ENCODE measurements at regions not wholly inside any gene's neighbourhood (a gene's known extent, or its start where the extent isn't known, plus 50 kb on each side); places are given as distances from the start of the nearest gene placed in this dataset.

DNA sequence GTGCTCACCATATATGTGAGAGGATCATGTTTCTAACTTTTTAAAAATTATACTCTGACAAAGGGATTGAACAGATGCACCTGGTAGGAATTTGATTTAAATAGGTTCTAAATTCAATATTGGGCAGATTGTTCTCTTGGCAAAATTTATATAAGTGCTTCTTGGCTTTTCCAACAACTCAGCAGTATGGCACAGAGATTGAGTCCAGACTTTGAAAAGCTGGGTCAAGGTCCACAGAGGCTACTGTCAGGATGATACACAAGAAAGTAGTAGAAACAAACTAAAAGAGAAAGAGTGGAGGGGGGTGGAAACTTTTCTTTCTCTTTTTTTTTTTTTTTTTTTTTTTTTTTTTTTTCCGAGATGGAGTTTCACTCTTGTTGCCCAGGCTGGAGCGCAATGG is 203.2 kb upstream of the ADAMTS9 start:
- H3K27me3 ChIP-seq: no peaks in the 10 kb centered on the region
- TF ChIP-seq POLR2AphosphoS5 (IDR thresholded peaks at IDR 0.05): no peak
- TF ChIP-seq, protein P1, sequence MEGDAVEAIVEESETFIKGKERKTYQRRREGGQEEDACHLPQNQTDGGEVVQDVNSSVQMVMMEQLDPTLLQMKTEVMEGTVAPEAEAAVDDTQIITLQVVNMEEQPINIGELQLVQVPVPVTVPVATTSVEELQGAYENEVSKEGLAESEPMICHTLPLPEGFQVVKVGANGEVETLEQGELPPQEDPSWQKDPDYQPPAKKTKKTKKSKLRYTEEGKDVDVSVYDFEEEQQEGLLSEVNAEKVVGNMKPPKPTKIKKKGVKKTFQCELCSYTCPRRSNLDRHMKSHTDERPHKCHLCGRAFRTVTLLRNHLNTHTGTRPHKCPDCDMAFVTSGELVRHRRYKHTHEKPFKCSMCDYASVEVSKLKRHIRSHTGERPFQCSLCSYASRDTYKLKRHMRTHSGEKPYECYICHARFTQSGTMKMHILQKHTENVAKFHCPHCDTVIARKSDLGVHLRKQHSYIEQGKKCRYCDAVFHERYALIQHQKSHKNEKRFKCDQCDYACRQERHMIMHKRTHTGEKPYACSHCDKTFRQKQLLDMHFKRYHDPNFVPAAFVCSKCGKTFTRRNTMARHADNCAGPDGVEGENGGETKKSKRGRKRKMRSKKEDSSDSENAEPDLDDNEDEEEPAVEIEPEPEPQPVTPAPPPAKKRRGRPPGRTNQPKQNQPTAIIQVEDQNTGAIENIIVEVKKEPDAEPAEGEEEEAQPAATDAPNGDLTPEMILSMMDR (IDR thresholded peaks at IDR 0.05): no peak
- TF ChIP-seq POLR2A (IDR thresholded peaks at IDR 0.05; ENCODE audit: low read depth): no peak
- TF ChIP-seq EP300 (IDR thresholded peaks at IDR 0.05): no peak
- no peaks in the 10 kb centered on the region for H3K36me3 ChIP-seq
- intact Hi-C loops (cut with DNase I): no loop called here
- H3K9me3 ChIP-seq: no peaks in the 10 kb centered on the region
- no peak overlapping the region for H3K4me3 ChIP-seq
- no peak for DNase-seq (ENCODE audit: extremely low spot score)
- no peak overlapping the region for H3K27ac ChIP-seq (replicated peaks in 1 of 4)
- H3K4me1 ChIP-seq: peaks cover 11 to 54% (median 47%) of the 10 kb centered on the region in 4 donors
- WGBS: 95% methylated on average over 2 of the region's 2 CpGs

- Histone ChIP-seq H3K9me3 (no peaks in the 10 kb centered on the region), H3K27ac (replicated peaks in 1 of 4) (peak overlapping the region in 2 of 4 donors; percentile 61 to 67), H3K4me3 (no peak overlapping the region), H3K4me1 (peaks cover 6 to 48% (median 43%) of the 10 kb centered on the region in 4 donors), H3K36me3 (no peaks in the 10 kb centered on the region), H3K27me3 (no peaks in the 10 kb centered on the region)
- DNase-seq (ENCODE audit: extremely low spot score): no peak
- 79% methylated on average over 2 of the region's 2 CpGs for WGBS
- intact Hi-C loops (cut with DNase I): no loop called here
- TF ChIP-seq POLR2AphosphoS5 (IDR thresholded peaks at IDR 0.05): no peak
- TF ChIP-seq EP300 (IDR thresholded peaks at IDR 0.05): no peak
- TF ChIP-seq, protein P1 (IDR thresholded peaks at IDR 0.05): no peak
- TF ChIP-seq POLR2A (IDR thresholded peaks at IDR 0.05; ENCODE audit: low read depth): no peak
These were observed 202.7 kb upstream of the ADAMTS9 start for GRCh38 chr3:64890466-64890865.

DNA sequence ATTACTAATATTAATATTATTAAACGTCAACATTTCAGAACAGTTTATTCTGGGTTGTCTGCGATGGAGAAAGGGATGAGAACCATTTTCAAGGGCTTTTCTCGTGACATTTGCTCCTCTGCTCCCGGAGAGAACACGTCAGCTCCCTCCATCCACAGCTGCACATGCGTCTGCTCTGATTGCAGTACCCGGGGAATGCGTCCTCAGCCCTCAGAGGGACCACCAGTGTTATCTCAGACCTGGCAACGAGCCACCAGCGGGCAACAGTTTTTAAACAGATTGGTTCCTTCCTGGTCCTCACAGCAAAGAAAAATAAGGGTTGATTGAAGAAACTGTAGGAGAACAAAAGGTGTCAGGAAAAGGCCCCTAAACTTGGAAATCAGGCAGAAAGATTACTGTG is 202.2 kb upstream of the ADAMTS9 start:
- Histone ChIP-seq H3K9me3 (no peaks in the 10 kb centered on the region), H3K4me1 (peaks cover 1 to 44% (median 38%) of the 10 kb centered on the region in 4 donors), H3K4me3 (no peak overlapping the region), H3K36me3 (no peaks in the 10 kb centered on the region), H3K27me3 (no peaks in the 10 kb centered on the region), H3K27ac (replicated peaks in 1 of 4) (peak overlapping the region; percentile 1 to 67 (median 34))
- no peak for DNase-seq (ENCODE audit: extremely low spot score)
- intact Hi-C loops (cut with DNase I): no loop called here
- 51% methylated on average over 10 of the region's 10 CpGs for WGBS
- TF ChIP-seq POLR2A (IDR thresholded peaks at IDR 0.05; ENCODE audit: low read depth) (no peak), POLR2AphosphoS5 (IDR thresholded peaks at IDR 0.05) (no peak), EP300 (IDR thresholded peaks at IDR 0.05) (no peak)
- TF ChIP-seq, protein P1 (IDR thresholded peaks at IDR 0.05): no peak

GRCh38 chr3:64888840-64889392 is 201.1 kb upstream of the ADAMTS9 start:
- WGBS: 79% methylated on average over 3 of the region's 3 CpGs
- TF ChIP-seq POLR2A (IDR thresholded peaks at IDR 0.05; ENCODE audit: low read depth): no peak
- TF ChIP-seq POLR2AphosphoS5 (IDR thresholded peaks at IDR 0.05): no peak
- TF ChIP-seq, protein P1 (IDR thresholded peaks at IDR 0.05): no peak

GRCh38 chr3:64888165-64888564 is 200.4 kb upstream of the ADAMTS9 start:
- TF ChIP-seq, protein P1 (IDR thresholded peaks at IDR 0.05): no peak
- no peak for TF ChIP-seq POLR2AphosphoS5 (IDR thresholded peaks at IDR 0.05)
- TF ChIP-seq POLR2A (IDR thresholded peaks at IDR 0.05; ENCODE audit: low read depth): no peak
- no peak for TF ChIP-seq EP300 (IDR thresholded peaks at IDR 0.05)
- Histone ChIP-seq H3K4me3 (no peak overlapping the region), H3K36me3 (no peaks in the 10 kb centered on the region), H3K27ac (replicated peaks in 1 of 4) (peak overlapping the region in 3 of 4 donors; percentile 8 to 67 (median 61)), H3K27me3 (no peaks in the 10 kb centered on the region), H3K9me3 (no peaks in the 10 kb centered on the region), H3K4me1 (peaks cover 0 to 38% (median 35%) of the 10 kb centered on the region in 4 donors)
- 71% methylated on average over 1 of the region's 1 CpG for WGBS
- no peak for DNase-seq (ENCODE audit: extremely low spot score)
- intact Hi-C loops (cut with DNase I): no loop called here

More at GRCh38 chr3:64888840-64889392, 201.1 kb upstream of the ADAMTS9 start:
- no peak for DNase-seq (ENCODE audit: extremely low spot score)
- H3K9me3 ChIP-seq: no peaks in the 10 kb centered on the region
- H3K4me1 ChIP-seq: peaks cover 0 to 38% (median 35%) of the 10 kb centered on the region in 4 donors
- H3K4me3 ChIP-seq: no peak overlapping the region
- intact Hi-C loops (cut with DNase I): no loop called here
- H3K27me3 ChIP-seq: no peaks in the 10 kb centered on the region
- peak overlapping the region; percentile 1 to 67 (median 34) for H3K27ac ChIP-seq (replicated peaks in 1 of 4)
- H3K36me3 ChIP-seq: no peaks in the 10 kb centered on the region
